Left lobe of liver (tissue), 2 donors: ENCODE measurements at regions not wholly inside any gene's neighbourhood (a gene's known extent, or its start where the extent isn't known, plus 50 kb on each side); places are given as distances from the start of the nearest gene placed in this dataset.

Experiments
- ATAC-seq: fragments of 200-7000 bp; cut with Tn5 transposase; one replicate; pipeline ENCODE4 v1.9.1; 2020; ENCODE audit warnings: mild to moderate bottlenecking, moderate library complexity
- DNase-seq: peaks from one replicate; pipeline ENCODE4 v3.0.0-alpha.2; 2020; ENCODE audit warnings: low spot score
- donor health status: DM: no; HTN: no; CAD: no; lungs with moderate emphysema.
- donor health status: DM: no; HTN: yes; CAD: no.

DNA sequence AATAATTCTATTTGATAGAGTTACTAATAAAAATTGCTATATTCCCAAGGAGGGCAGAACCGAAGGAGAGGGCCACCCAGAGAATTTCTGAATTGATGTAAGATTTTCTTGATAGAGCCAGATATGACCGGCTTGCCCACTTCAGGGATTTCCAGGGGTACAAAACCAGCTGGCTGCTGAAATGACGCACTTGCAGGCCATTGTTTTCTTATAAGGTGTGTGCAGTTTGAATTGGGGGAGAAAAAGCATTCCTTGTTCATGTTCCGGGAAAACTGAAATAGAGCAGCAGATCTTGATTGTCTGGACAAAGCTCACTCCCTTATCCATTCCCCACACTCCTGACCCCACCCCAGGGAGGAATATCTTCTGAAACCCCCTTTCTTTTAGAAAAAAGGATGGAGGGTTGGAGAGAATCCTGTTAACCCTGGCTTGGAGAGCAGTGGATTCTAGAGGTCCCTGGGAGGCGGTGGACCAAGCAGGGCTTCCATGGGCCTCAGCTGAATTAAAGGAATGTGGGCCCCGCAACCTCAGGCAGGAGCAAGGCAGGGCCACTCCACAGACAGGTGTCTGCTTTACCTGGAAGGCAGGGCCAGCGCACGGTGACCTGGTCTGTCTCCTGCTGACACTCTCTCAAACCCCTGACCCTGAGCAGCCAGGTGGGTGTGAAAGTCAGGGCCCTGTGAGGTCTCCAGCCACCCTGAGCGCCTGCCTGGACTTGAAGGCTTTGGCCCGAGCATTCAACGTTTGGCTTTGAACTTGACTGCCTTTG, 96.4 kb downstream of the TMEM170B start:
- ATAC-seq, result no peak

DNA sequence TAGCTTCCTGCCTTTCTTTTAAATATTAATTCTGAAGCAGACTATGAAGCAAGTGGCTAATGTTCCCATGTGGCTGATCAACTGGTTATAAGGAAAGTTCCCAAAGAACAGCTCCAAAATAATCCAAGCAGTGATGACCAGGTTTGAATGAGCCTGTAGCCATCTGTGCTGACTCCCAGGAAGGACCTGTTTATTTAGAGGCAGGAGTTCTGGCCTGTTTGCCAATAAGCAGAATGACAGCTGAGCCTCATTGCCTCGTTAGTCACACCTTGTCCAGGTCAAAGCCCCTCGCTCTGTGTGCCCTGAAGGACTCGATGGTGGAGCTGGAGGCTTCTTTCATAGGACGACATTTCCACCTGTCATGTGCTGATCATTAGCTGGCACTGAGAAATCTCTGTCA, 97.4 kb downstream of the TMEM170B start:
- ATAC-seq (no peak), DNase-seq (no peak)

More for the DNA sequence above, 96.4 kb downstream of the TMEM170B start:
- DNase-seq, result no peak

DNA sequence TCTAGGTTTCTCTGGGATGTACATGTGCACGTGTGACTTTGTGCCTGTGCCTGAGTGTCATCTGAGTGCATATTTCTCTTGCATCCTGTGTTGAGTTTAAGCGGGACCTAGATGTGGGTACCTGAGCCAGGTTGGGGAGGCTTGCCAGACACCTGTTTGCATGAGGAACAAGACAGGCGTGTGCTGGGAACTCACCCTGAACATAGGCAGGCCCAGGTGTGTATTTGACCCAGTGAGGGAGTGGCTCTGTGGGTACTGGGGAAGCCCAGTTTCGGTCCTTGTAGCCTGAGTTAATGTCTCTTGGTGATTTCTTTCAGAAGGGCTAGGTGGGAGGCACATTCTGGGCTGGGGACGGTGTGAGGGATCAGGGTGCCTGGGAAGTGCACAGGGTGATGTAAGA, 98.6 kb downstream of the TMEM170B start:
- DNase-seq, result no peak
- no peak for ATAC-seq

DNA sequence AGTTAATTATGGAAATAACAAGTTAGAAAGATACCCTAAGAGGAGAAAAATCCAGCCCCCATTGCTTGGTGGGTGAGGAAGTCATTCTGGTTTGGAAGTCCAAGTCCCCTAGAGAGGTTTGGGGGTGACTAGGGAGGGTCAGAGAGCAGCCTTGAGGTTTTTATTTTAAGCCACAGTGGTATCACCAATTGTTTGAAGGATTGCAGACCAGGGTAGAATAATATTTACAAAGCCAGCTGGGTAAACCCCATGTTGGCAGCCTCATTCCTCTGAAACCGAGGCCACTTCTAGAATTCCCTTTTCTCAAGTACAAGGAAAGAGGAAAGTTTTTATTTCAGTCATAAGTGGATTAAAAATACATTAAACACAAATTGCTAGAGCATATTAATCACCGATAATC, 99.7 kb downstream of the TMEM170B start:
- DNase-seq (no peak), ATAC-seq (peak; percentile 39)

DNA sequence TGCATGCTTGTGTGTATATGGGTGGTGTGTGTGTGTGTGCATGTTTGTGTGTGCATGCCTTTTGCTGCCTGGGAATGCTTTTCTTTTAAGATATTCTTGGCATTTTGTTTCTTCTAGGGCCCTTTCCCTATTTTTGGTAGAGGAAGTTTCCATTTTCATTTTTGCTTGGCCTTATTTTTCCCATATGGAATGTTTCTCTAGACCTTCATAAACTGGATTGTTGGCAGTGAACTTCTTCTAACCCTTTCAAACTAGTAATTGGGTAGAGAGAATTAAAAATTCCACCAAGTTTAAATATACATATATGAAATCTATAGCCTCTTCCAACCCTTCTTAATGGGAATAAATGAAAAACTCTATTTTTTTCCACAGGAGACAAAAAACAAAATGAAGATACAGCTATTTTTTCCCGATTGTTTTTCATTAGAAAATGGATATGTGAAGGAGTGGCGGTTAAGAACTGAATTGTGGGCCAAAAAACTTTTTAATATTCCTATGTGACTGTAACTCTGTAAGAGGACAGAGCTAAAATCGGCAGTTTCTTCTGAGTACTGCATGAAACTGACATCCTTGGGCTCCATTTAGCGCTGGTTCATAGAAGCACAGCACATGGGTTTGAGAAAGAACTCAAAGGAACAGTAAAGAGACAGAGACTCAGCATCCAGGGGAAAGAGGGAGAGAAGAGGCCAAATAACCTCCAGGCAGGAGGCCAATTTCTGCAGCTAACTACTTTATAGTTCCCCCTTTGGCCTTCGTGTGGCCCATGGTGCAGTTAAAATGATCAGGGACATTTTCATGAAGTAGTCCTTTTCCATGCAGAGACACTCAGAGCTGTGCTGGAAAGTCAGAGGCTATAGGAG, 102.1 kb downstream of the TMEM170B start:
- ATAC-seq, result no peak

DNA sequence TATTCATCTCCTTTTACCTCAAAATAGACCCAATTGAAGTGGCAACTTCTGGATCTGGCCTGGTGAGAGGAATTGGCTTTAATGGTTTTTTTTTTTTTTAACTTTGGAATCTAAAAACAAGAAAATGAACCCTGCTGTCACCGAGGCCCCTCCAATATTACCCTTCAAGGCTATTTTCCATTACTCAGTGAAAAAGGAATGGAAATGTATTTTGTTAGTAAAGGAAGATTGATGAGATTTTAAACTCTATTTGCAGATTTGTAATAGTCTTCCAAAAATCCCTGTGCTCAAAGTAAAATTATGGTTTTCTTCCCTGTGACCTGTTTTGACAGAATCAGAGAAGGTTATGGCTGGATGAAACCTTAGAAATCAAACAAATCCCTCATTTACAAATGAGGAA, 102.9 kb downstream of the TMEM170B start:
- no peak for DNase-seq
- no peak for ATAC-seq

More for the DNA sequence above, 102.1 kb downstream of the TMEM170B start:
- DNase-seq, result no peak

DNA sequence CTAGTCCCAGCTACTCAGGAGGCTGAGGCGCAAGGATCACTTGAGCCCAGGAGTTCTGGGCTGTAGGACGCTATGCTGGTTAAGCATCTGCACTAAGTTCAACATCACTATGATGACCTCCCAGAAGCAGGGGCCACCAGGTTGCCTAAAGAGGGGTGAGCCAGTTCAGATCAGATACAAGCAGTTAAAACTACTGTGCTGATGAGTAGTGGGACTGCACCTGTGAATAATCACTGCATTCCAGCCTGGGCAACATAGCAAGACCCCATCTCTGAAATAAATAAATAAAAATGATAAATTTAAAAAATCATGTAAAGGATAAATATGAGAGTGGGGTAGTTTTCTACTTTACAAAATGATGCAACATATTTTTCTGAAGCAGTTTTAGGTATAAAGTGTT, 106.5 kb downstream of the TMEM170B start:
- ATAC-seq, result no peak
- no peak for DNase-seq

DNA sequence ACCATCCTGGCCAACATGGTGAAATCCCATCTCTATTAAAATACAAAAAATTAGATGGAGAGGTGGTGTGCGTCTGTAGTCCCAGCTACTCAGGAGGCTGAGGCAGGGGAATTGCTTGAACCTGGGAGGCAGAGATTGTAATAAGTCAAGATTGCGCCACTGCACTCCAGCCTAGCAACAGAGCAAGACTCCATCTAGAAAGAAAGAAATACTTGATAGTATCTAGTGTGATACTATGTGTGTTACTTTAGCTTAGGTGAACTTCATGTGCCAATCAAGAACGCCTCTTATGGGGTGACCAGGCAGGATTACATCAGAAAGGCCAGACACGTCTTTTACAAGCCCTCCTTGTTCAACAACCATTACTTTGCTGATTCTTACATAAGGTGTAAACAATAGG, 107.1 kb downstream of the TMEM170B start:
- no peak for DNase-seq
- ATAC-seq, result no peak

DNA sequence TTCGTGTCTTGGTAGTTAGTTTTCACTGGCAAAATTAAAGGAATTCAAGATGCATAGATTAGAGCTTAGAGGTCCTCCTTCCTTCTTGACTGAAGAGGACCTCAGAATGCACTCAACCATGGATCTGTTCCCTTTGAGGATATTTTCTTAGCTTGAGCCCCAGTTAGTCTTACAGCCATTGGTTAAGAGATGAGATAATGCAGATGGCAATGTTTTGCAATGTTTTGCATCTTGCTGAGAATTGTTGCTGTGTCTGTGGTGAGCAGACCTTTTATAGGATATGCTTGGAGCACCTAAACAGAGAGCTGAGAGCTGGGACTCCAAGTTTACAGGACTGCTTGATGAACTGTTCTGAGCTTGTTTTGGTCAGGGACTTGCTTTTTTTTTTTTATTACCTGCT, 107.5 kb downstream of the TMEM170B start:
- no peak for DNase-seq

DNA sequence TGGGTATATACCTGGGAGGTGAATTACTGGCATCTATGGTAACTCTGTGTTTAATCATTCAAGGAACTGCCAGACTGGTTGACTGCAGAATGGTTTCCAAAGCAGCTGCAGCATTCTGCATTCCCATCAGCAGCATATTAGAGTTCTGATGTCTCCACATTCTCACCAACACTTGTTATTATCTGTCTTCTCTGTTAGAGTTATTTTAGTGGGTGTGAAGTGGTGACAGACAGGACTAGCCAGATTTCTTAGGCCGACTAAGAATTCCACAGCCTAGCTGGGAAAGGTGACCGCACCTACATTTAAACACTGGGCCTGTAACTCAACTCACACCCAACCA, 110.9 kb downstream of the TMEM170B start:
- ATAC-seq (no peak), DNase-seq (no peak)

More for the DNA sequence above, 107.5 kb downstream of the TMEM170B start:
- no peak for ATAC-seq

DNA sequence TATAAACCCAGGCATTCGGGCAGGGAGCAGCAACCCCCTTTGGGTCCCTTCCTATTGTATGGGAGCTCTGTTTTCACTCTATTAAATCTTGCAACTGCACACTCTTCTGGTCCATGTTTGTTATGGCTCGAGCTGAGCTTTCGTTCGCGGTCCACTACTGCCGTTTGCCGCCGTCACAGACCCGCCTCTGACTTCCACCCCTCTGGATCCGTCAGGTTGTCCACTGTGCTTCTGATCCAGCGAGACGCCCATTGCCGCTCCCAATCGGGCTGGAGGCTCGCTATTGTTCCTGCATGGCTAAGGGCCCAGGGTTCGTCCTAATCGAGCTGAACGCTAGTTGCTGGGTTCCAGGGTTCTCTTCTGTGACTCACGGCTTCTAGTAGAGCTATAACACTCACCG, 111.3 kb downstream of the TMEM170B start:
- no peak for DNase-seq
- ATAC-seq, result no peak

DNA sequence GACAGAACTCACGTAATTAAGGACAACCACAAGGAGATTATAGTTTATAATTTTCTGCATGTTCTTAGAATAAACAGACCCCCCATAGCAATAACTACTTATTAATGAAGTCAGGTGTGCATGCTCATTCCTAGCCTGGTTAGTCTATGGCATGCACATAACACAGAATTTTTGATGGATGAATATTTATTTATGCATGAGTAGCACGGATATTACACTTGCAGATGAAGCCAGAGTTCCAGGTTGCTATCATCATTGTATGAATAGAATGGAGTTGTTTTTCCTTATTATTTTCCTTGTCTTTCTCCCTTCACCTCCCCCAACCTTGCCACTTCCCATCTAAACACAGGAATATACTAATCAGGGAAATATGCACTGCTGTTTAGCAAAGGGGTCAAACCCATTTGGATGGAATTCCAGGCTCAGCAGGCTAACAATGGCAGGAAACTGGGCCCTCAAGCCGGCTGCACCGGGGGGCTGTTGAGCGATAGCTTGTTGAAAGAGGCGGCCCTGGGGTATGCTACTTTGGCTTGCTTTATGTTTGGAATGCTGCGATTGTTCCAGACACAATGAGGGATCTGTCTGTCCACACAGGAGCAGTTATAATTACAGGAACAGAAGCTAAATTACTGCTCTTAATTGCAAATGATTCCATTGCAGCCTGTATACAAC, 112.6 kb downstream of the TMEM170B start:
- DNase-seq (no peak), ATAC-seq (peak; percentile 37)

DNA sequence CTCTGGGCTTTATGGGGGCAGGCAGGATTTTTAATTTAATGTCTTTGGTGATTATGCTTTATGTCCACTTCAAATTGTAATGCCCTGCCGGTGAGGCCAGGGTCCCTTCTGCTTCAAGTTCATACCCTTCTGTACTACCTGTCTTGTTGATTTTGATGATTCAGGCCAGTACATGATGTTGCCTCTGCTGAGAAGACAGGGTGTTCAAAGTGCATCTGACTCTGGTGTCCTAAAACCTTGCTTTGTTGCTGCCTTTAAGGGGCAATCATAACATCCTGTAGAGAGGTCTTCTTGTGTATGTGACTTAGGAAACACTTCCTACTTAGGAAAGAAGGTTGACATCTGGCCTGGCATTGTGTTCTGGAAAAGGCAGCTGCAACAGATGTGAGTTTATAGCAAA, 113.2 kb downstream of the TMEM170B start:
- ATAC-seq (no peak), DNase-seq (no peak)

DNA sequence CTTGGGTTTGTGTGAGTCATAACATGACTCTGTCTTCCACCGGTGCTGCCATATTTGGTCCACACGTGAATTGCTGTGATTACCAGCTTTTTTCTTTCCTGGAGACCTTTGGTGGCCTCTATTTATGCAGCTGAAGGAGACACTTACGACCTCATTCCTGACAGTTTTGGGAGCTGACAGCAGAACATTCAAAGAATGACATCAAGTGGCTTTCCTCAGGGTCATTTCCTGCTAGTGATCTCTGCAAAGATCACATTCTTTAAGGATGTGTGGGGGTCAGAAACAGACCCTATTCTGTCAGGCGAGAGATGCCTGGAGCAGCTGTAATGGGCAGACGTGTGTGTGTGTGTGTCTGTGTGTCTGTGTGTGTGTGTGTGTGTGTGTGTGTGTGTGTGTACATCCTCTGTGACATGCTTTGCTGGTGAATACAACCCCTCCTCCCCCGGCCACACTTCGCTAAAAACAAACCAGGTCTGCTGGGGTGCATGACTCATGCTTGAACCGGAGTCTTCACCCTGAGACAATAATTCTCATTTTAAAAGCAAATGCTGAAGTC, 115.6 kb downstream of the TMEM170B start:
- no peak for ATAC-seq
- no peak for DNase-seq

DNA sequence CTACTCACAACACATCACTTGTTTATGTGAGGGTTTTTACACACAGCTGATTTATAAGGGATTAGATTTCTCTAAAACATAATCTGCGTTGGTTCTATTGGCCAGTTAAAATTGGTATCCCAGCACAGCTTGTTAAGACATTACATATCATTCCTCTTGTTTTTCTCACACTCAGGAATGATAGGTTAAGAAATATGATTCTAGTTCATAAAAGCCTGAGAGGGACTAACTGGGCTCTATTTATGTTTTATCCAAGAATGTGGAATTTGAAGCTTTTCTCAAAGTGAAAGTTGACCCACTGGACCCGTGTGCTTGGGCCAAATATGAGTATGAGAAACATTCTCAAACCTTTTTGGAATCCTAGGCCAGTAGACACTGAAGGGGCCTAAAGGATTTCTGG, 117.3 kb downstream of the TMEM170B start:
- DNase-seq (no peak), ATAC-seq (no peak)

DNA sequence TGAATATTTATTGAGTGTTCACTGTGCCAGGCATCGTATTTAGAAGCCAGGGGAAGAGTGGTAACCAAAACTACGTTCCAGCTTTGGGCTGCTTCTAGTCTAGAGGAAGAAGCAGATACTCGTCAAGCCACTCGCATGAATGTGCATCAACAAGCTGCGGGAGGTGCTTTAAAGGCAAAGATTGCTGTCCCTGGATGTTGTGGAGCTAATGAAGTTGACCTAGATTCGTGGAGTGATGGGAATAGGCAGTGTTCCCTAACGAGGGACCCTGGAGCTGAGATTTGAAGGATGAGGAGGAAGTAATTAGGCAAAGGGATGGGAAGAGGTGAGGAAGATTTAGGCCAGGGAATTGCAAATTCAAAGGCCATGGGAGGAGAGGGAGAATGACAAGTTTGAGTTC, 118.9 kb downstream of the TMEM170B start:
- ATAC-seq (no peak), DNase-seq (no peak)

DNA sequence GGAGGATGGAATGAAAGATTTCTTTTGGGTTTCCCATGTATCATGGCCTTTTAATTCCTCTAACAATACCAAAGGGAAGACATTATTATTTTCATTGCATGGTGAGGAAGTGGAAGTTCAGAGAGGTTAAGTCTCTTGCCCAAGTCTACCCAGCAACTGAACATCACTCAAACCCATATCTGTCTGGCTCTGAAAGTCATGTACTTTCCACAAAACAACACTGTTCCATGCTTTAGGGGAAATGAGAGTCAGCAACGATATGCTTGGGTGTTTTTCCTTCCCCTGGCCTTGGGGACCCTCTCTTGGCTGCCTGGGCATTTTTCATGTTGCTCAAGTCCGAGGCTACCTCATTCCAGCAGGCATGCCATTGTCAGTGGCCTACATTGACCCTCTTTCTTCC, 118.8 kb downstream of the ADTRP start:
- ATAC-seq (no peak), DNase-seq (no peak)

DNA sequence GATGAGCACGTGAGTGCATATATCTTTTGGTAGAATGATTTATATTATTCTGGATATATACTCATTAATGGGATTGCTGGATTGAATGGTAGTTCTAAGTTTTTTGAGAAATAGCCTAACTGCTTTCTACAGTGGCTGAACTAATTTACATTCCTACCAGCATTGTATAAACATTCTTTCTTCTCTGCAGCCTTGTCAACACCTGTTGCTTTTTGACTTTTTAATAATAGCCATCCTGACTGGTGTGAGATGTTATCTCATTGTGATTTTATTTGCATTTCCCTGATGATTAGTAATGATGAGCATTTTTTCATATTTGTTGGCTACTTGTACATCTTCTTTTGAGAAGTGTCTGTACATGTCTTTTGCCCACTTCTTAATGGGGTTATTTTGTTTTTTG, 116.3 kb downstream of the ADTRP start:
- DNase-seq (no peak), ATAC-seq (no peak)

DNA sequence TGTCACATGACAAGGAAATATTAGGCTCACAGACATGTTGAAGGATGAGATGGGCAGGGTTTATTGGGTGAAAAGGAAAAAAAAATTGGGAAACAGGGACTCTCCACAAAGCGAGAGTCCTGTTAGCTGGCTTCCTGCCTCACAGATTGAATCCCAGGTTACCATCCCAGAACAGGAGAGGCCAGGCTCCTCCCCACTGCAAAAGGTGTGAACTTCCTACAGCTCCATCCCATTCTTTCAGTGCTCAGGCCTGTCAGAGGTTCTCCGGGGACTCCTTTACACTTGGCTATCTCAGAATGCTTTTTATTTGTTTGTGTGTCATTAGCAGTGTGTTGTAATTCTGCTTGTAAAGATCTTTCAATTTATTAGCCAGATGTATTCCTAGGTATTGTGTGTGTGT, 115.1 kb downstream of the ADTRP start:
- no peak for ATAC-seq
- DNase-seq, result no peak
